Activated T-cell treated with anti-CD3 and anti-CD28 coated beads, Interleukin-2, amount 50 U/mL, for 48 hours (primary cell): ENCODE measurements at regions not wholly inside any gene's neighbourhood (a gene's known extent, or its start where the extent isn't known, plus 50 kb on each side); places are given as distances from the start of the nearest gene placed in this dataset.
"Not testable (repeated sequence)": the region's sequence is repeated elsewhere in the genome, so short reads cannot be mapped to it uniquely, and the experiment has no call there.

Experiments
- DNase-seq, 2 experiments: peaks; one replicate each; pipeline ENCODE4 v3.0.0-alpha.2; 2020

- DNase-seq = no peak
Observed at GRCh38 chr7:85875398-85875797, 688.5 kb upstream of the SEMA3D start.

- no peak for DNase-seq
Observed at GRCh38 chr7:85866540-85866939, 679.7 kb upstream of the SEMA3D start.

- DNase-seq = no peak
Observed at GRCh38 chr7:85851571-85852193, 664.8 kb upstream of the SEMA3D start.

- no peak for DNase-seq
Observed at GRCh38 chr7:85850381-85850780, 663.5 kb upstream of the SEMA3D start.

- no peak for DNase-seq
Observed at GRCh38 chr7:85840554-85840953, 653.7 kb upstream of the SEMA3D start.

GRCh38 chr7:85833066-85833465 is 646.2 kb upstream of the SEMA3D start:
- DNase-seq = no peak

GRCh38 chr7:85830982-85831381 is 644.1 kb upstream of the SEMA3D start:
- DNase-seq = no peak

- no peak for DNase-seq
Observed at GRCh38 chr7:85829817-85830432, 643.1 kb upstream of the SEMA3D start.

- no peak for DNase-seq
Observed at GRCh38 chr7:85829176-85829575, 642.3 kb upstream of the SEMA3D start.

GRCh38 chr7:85828614-85829013 is 641.8 kb upstream of the SEMA3D start:
- no peak for DNase-seq

- DNase-seq = no peak
Observed at GRCh38 chr7:85823396-85824080, 636.7 kb upstream of the SEMA3D start.

- no peak for DNase-seq
Observed at GRCh38 chr7:85821926-85822325, 635.1 kb upstream of the SEMA3D start.

- no peak for DNase-seq
Observed at GRCh38 chr7:85820702-85821443, 634.0 kb upstream of the SEMA3D start.

GRCh38 chr7:85815526-85815925 is 628.7 kb upstream of the SEMA3D start:
- no peak for DNase-seq

GRCh38 chr7:85806321-85806720 is 619.5 kb upstream of the SEMA3D start:
- no peak for DNase-seq

- no peak for DNase-seq
Observed at GRCh38 chr7:85805656-85806055, 618.8 kb upstream of the SEMA3D start.

GRCh38 chr7:85805249-85805648 is 618.4 kb upstream of the SEMA3D start:
- no peak for DNase-seq

GRCh38 chr7:85802211-85802610 is 615.4 kb upstream of the SEMA3D start:
- DNase-seq = no peak

- DNase-seq = no peak
Observed at GRCh38 chr7:85796956-85797355, 610.1 kb upstream of the SEMA3D start.

- not testable (repeated sequence) for DNase-seq
Observed at GRCh38 chr7:85791098-85791497, 604.2 kb upstream of the SEMA3D start.

GRCh38 chr7:85781606-85782005 is 594.8 kb upstream of the SEMA3D start:
- no peak for DNase-seq

GRCh38 chr7:85776691-85777345 is 590.0 kb upstream of the SEMA3D start:
- DNase-seq = no peak

GRCh38 chr7:85775431-85775830 is 588.6 kb upstream of the SEMA3D start:
- DNase-seq = no peak
